Neural cell (in vitro differentiated cells): ENCODE measurements at regions not wholly inside any gene's neighbourhood (a gene's known extent, or its start where the extent isn't known, plus 50 kb on each side); places are given as distances from the start of the nearest gene placed in this dataset.

Source experiments
- H2AFZ ChIP-seq: fragments of 200-600, 300-800 bp; sonication (generic), shearing (Covaris generic); 2 replicates; pipeline ENCODE4 v1.6.0; 2014; ENCODE audit warnings: low read depth, mild to moderate bottlenecking, antibody characterized with exemption, low read length, moderate library complexity
- H3F3A ChIP-seq: fragments of 200-600 bp; shearing (Covaris generic); 2 replicates; pipeline ENCODE4 v1.6.1; 2016; ENCODE audit warnings: mild to moderate bottlenecking, moderate library complexity, mixed read lengths, antibody characterized with exemption, low read length; ENCODE audit not compliant: insufficient read depth, poor library complexity, severe bottlenecking
- H3K27ac ChIP-seq: fragments of 200-600, 300-800 bp; sonication (generic), shearing (Covaris generic); 2 replicates; pipeline ENCODE4 v1.5.1; 2014; ENCODE audit warnings: mild to moderate bottlenecking, low read length, moderate library complexity
- H3K27me3 ChIP-seq: fragments of 300-800, 200-600 bp; sonication (generic), shearing (Covaris generic); 2 replicates; pipeline ENCODE4 v1.6.0; 2014; ENCODE audit warnings: mild to moderate bottlenecking, low read depth, low read length, moderate library complexity; ENCODE audit not compliant: insufficient read depth
- H3K36me3 ChIP-seq: fragments of 300-800, 200-600 bp; sonication (generic), shearing (Covaris generic); 2 replicates; pipeline ENCODE4 v1.5.1; 2014; ENCODE audit warnings: mild to moderate bottlenecking, antibody characterized with exemption, low read length, moderate library complexity; ENCODE audit not compliant: insufficient read depth
- H3K4me2 ChIP-seq: fragments of 300-800, 200-600 bp; sonication (generic), shearing (Covaris generic); 2 replicates; pipeline ENCODE4 v1.6.0; 2014; ENCODE audit warnings: mild to moderate bottlenecking, low read length
- H3K4me3 ChIP-seq: fragments of 300-800, 200-600 bp; sonication (generic), shearing (Covaris generic); 2 replicates; pipeline ENCODE4 v1.5.1; 2014; ENCODE audit warnings: mild to moderate bottlenecking, low read length, moderate library complexity
- H3K79me2 ChIP-seq: fragments of 200-600 bp; shearing (Covaris generic); replicated peaks from 2 replicates; pipeline ENCODE4 v1.6.0; 2014; ENCODE audit warnings: mild to moderate bottlenecking, low read length, moderate library complexity; ENCODE audit not compliant: insufficient read depth
- H3K9ac ChIP-seq: fragments of 300-800, 200-600 bp; sonication (generic), shearing (Covaris generic); 2 replicates; pipeline ENCODE4 v1.6.1; 2016; ENCODE audit warnings: mild to moderate bottlenecking, low read length, mixed read lengths
- H3K9me2 ChIP-seq: fragments of 200-600 bp; shearing (Covaris generic); 2 replicates; pipeline ENCODE4 v1.6.1; 2016; ENCODE audit warnings: mild to moderate bottlenecking, low read length, mixed read lengths; ENCODE audit not compliant: insufficient read depth
- H3K9me3 ChIP-seq: fragments of 200-600, 300-800 bp; sonication (generic), shearing (Covaris generic); 2 replicates; pipeline ENCODE4 v1.6.1; 2016; ENCODE audit warnings: mild to moderate bottlenecking, mixed run types, low read length, moderate library complexity, mixed read lengths
- H4K20me1 ChIP-seq: fragments of 200-600 bp; shearing (Covaris generic); 2 replicates; pipeline ENCODE4 v1.6.1; 2016; ENCODE audit warnings: mild to moderate bottlenecking, mixed run types; ENCODE audit not compliant: insufficient read depth
- CTCF ChIP-seq: fragments of 450-650 bp; IDR thresholded peaks from 2 replicates; pipeline ENCODE4 v1.5.1; 2014; ENCODE audit warnings: antibody characterized with exemption, mild to moderate bottlenecking, moderate library complexity; ENCODE audit not compliant: poor library complexity, severe bottlenecking
- EP300 ChIP-seq: fragments of 450-650 bp; conservative IDR thresholded peaks from 2 replicates; pipeline ENCODE4 v1.6.1; 2014; ENCODE audit warnings: antibody characterized with exemption, mild to moderate bottlenecking, moderate library complexity; ENCODE audit not compliant: poor library complexity, severe bottlenecking
- EZH2 ChIP-seq: fragments of 200-600, 300-800 bp; shearing (Covaris generic), sonication (generic); IDR thresholded peaks from 2 replicates; pipeline ENCODE4 v1.6.1; 2014; ENCODE audit warnings: antibody characterized with exemption, low read length, borderline replicate concordance, mild to moderate bottlenecking; ENCODE audit not compliant: insufficient read depth, poor library complexity, severe bottlenecking
- MXI1 ChIP-seq: fragments of 450-650 bp; conservative IDR thresholded peaks from 2 replicates; pipeline ENCODE4 v1.6.1; 2014; ENCODE audit warnings: antibody characterized with exemption, mild to moderate bottlenecking; ENCODE audit not compliant: poor library complexity, severe bottlenecking
- POLR2AphosphoS5 ChIP-seq: IDR thresholded peaks from 2 replicates; pipeline ENCODE4 v1.6.1; 2012
- RAD21 ChIP-seq: fragments of 450-650 bp; conservative IDR thresholded peaks from 2 replicates; pipeline ENCODE4 v1.6.1; 2014; ENCODE audit warnings: antibody characterized with exemption, mild to moderate bottlenecking, moderate library complexity
- REST ChIP-seq: IDR thresholded peaks from 2 replicates; pipeline ENCODE4 v1.6.1; 2012; ENCODE audit warnings: borderline replicate concordance
- SMC3 ChIP-seq: fragments of 450-650 bp; conservative IDR thresholded peaks from 2 replicates; pipeline ENCODE4 v1.6.1; 2014; ENCODE audit warnings: antibody characterized with exemption, mild to moderate bottlenecking, moderate library complexity; ENCODE audit not compliant: poor library complexity
- TAF1 ChIP-seq: IDR thresholded peaks from 2 replicates; pipeline ENCODE4 v1.6.1; 2012; ENCODE audit warnings: low read depth

GRCh38 chr4:188892837-188893236, 753.6 kb downstream of the TRIML1 start:
- H3K9me2 ChIP-seq: no peaks in the 10 kb centered on the region
- H3K79me2 ChIP-seq: no peaks in the 10 kb centered on the region
- H4K20me1 ChIP-seq: no peaks in the 10 kb centered on the region
- no peaks in the 10 kb centered on the region for H3F3A ChIP-seq
- H3K4me3 ChIP-seq: no peak overlapping the region
- no peak overlapping the region for H3K27ac ChIP-seq
- no peak overlapping the region for H3K4me2 ChIP-seq
- no peaks in the 10 kb centered on the region for H3K27me3 ChIP-seq
- no peaks in the 10 kb centered on the region for H3K36me3 ChIP-seq
- H2AFZ ChIP-seq: no peak overlapping the region
- no peak overlapping the region for H3K9ac ChIP-seq
- H3K9me3 ChIP-seq: no peaks in the 10 kb centered on the region
- TF ChIP-seq TAF1 (no peak), MXI1 (no peak), EP300 (no peak), REST (no peak), EZH2 (no peak), SMC3 (no peak), POLR2AphosphoS5 (no peak), RAD21 (no peak), CTCF (no peak)

GRCh38 chr4:188903986-188904385, 764.7 kb downstream of the TRIML1 start:
- no peaks in the 10 kb centered on the region for H3K9me3 ChIP-seq
- no peak overlapping the region for H2AFZ ChIP-seq
- TF ChIP-seq SMC3 (no peak), RAD21 (peak; percentile 55), CTCF (peak; percentile 51), EP300 (no peak), MXI1 (no peak), POLR2AphosphoS5 (no peak)
- H3K9me2 ChIP-seq: no peaks in the 10 kb centered on the region
- H3F3A ChIP-seq: no peaks in the 10 kb centered on the region
- H3K79me2 ChIP-seq: no peaks in the 10 kb centered on the region
- no peak overlapping the region for H3K9ac ChIP-seq
- H4K20me1 ChIP-seq: no peaks in the 10 kb centered on the region
- H3K36me3 ChIP-seq: no peaks in the 10 kb centered on the region
- no peak overlapping the region for H3K27ac ChIP-seq
- no peak overlapping the region for H3K4me3 ChIP-seq
- H3K4me2 ChIP-seq: no peak overlapping the region
- H3K27me3 ChIP-seq: no peaks in the 10 kb centered on the region
